H9 (cell line): ENCODE measurements at regions not wholly inside any gene's neighbourhood (a gene's known extent, or its start where the extent isn't known, plus 50 kb on each side); places are given as distances from the start of the nearest gene placed in this dataset.

Experiments used
- DNase-seq: peaks from one replicate; pipeline ENCODE4 v3.0.0-alpha.2; 2017
- H2AFZ ChIP-seq: one replicate; pipeline ENCODE4 v1.6.1; 2013; ENCODE audit warnings: mild to moderate bottlenecking, low read length, control low read depth, moderate library complexity
- H2AK5ac ChIP-seq: 2 replicates; pipeline ENCODE4 v1.6.1; 2013; ENCODE audit warnings: low read length, control low read depth, mixed read lengths; ENCODE audit not compliant: insufficient read length
- H2BK120ac ChIP-seq: one replicate; pipeline ENCODE4 v1.6.1; 2013; ENCODE audit warnings: low read depth, mild to moderate bottlenecking, low read length, control low read depth, inconsistent platforms; ENCODE audit not compliant: poor library complexity, severe bottlenecking
- H2BK12ac ChIP-seq: 2 replicates; pipeline ENCODE4 v1.6.1; 2013; ENCODE audit warnings: low read length, control low read depth, mixed read lengths, low read depth; ENCODE audit not compliant: insufficient read length
- H2BK15ac ChIP-seq: 2 replicates; pipeline ENCODE4 v1.6.1; 2013; ENCODE audit warnings: low read depth, low read length, control low read depth
- H2BK20ac ChIP-seq: one replicate; pipeline ENCODE4 v1.6.1; 2013; ENCODE audit warnings: low read depth, mild to moderate bottlenecking, low read length, control low read depth, inconsistent platforms; ENCODE audit not compliant: poor library complexity, severe bottlenecking
- H2BK5ac ChIP-seq: 2 replicates; pipeline ENCODE4 v1.6.1; 2013; ENCODE audit warnings: low read length, control low read depth, mixed read lengths; ENCODE audit not compliant: insufficient read length
- H3K14ac ChIP-seq: 2 replicates; pipeline ENCODE4 v1.6.1; 2013; ENCODE audit warnings: low read length, control low read depth; ENCODE audit not compliant: insufficient read depth
- H3K18ac ChIP-seq: 2 replicates; pipeline ENCODE4 v1.6.1; 2013; ENCODE audit warnings: low read depth, mild to moderate bottlenecking, mixed read lengths, low read length, control low read depth; ENCODE audit not compliant: insufficient read length
- H3K23ac ChIP-seq: 2 replicates; pipeline ENCODE4 v1.6.1; 2013; ENCODE audit warnings: low read length, control low read depth, mixed read lengths, low read depth; ENCODE audit not compliant: insufficient read length
- H3K23me2 ChIP-seq: 2 replicates; pipeline ENCODE4 v1.6.1; 2013; ENCODE audit warnings: low read depth, mild to moderate bottlenecking, mixed read lengths, low read length, control low read depth; ENCODE audit not compliant: insufficient read length, poor library complexity, severe bottlenecking
- H3K27ac ChIP-seq: 2 replicates; pipeline ENCODE4 v1.5.1; 2013; ENCODE audit warnings: low read length, control low read depth, mixed read lengths, low read depth; ENCODE audit not compliant: insufficient read length
- H3K27me3 ChIP-seq: 2 replicates; pipeline ENCODE4 v1.6.1; 2013; ENCODE audit warnings: low read length, control low read depth, inconsistent platforms; ENCODE audit not compliant: insufficient read depth
- H3K4ac ChIP-seq: 2 replicates; pipeline ENCODE4 v1.6.1; 2013; ENCODE audit warnings: low read depth, mild to moderate bottlenecking, control low read depth, inconsistent platforms, low read length, moderate library complexity
- H3K4me1 ChIP-seq: 2 replicates; pipeline ENCODE4 v1.6.1; 2013; ENCODE audit warnings: low read length, control low read depth, inconsistent platforms; ENCODE audit not compliant: insufficient read depth
- H3K4me2 ChIP-seq: 2 replicates; pipeline ENCODE4 v1.6.1; 2013; ENCODE audit warnings: low read length, control low read depth, mixed read lengths; ENCODE audit not compliant: insufficient read length, insufficient read depth
- H3K56ac ChIP-seq: 2 replicates; pipeline ENCODE4 v1.6.1; 2013; ENCODE audit warnings: low read depth, mild to moderate bottlenecking, mixed read lengths, low read length, control low read depth; ENCODE audit not compliant: insufficient read length
- H3K79me1 ChIP-seq: 2 replicates; pipeline ENCODE4 v1.6.1; 2013; ENCODE audit warnings: low read depth, mild to moderate bottlenecking, moderate library complexity, low read length, control low read depth, inconsistent platforms; ENCODE audit not compliant: insufficient read depth, poor library complexity, severe bottlenecking
- H3K79me2 ChIP-seq: 2 replicates; pipeline ENCODE4 v1.6.1; 2013; ENCODE audit warnings: low read length, control low read depth, inconsistent platforms; ENCODE audit not compliant: insufficient read depth
- H3K9ac ChIP-seq: 2 replicates; pipeline ENCODE4 v1.6.1; 2013; ENCODE audit warnings: low read length, control low read depth, mixed read lengths; ENCODE audit not compliant: insufficient read length; ENCODE audit errors: extremely low read depth
- H3K9me3 ChIP-seq: one replicate; pipeline ENCODE4 v1.6.1; 2013; ENCODE audit warnings: low read depth, low read length, inconsistent platforms; ENCODE audit not compliant: control insufficient read depth
- H3T11ph ChIP-seq: one replicate; pipeline ENCODE4 v1.6.1; 2013; ENCODE audit warnings: mild to moderate bottlenecking, low read length, control low read depth, inconsistent platforms
- H4K20me1 ChIP-seq: one replicate; pipeline ENCODE4 v1.6.1; 2013; ENCODE audit not compliant: control insufficient read depth, insufficient read length, insufficient read depth
- H4K5ac ChIP-seq: 2 replicates; pipeline ENCODE4 v1.6.1; 2013; ENCODE audit warnings: low read depth, mild to moderate bottlenecking, mixed read lengths, low read length, control low read depth; ENCODE audit not compliant: insufficient read length
- H4K8ac ChIP-seq: replicated peaks from 2 replicates; pipeline ENCODE4 v1.6.1; 2013; ENCODE audit warnings: low read length, control low read depth, mixed read lengths, low read depth; ENCODE audit not compliant: insufficient read length
- H4K91ac ChIP-seq: 2 replicates; pipeline ENCODE4 v1.6.1; 2013; ENCODE audit warnings: low read depth, mild to moderate bottlenecking, moderate library complexity, mixed read lengths, low read length, control low read depth; ENCODE audit not compliant: insufficient read length
- H3K27ac Mint-ChIP-seq, 3 experiments: 2 replicates in 2 of 3; 3 replicates in 1 of 3; pipeline ENCODE4 v1.8.0; 2020 to 2021; ENCODE audit warnings: mixed read lengths in 3 of 3, mild to moderate bottlenecking in 1 of 3, moderate library complexity in 1 of 3
- H3K27me3 Mint-ChIP-seq: 2 replicates; pipeline ENCODE4 v1.8.0; 2021; ENCODE audit warnings: low read depth, mild to moderate bottlenecking, moderate library complexity, mixed read lengths
- H3K36me3 Mint-ChIP-seq, 3 experiments: 2 replicates in 2 of 3; 3 replicates in 1 of 3; pipeline ENCODE4 v1.8.0; 2020 to 2021; ENCODE audit warnings: low read depth in 3 of 3, mixed read lengths in 3 of 3; ENCODE audit not compliant: insufficient read depth in 1 of 3
- H3K4me1 Mint-ChIP-seq, 2 experiments: 2 replicates each; pipeline ENCODE4 v1.8.0; 2020; ENCODE audit warnings: mixed read lengths in 2 of 2
- H3K4me3 Mint-ChIP-seq, 2 experiments: 2 replicates in 1 of 2; 3 replicates in 1 of 2; pipeline ENCODE4 v1.8.0; 2020 to 2021; ENCODE audit warnings: mild to moderate bottlenecking in 2 of 2, mixed read lengths in 2 of 2, moderate library complexity in 1 of 2
- H3K9me3 Mint-ChIP-seq, 2 experiments: 2 replicates in 1 of 2; 3 replicates in 1 of 2; pipeline ENCODE4 v1.8.0; 2020; ENCODE audit warnings: mild to moderate bottlenecking in 2 of 2, mixed read lengths in 2 of 2, moderate library complexity in 1 of 2
- CTCF ChIP-seq: fragments of 200-600 bp; sonication (generic); conservative IDR thresholded peaks from 3 replicates; pipeline ENCODE4 v1.8.0; 2021; ENCODE audit warnings: antibody characterized with exemption, mild to moderate bottlenecking
- WGBS: extraction: QIAGEN DNeasy Blood & Tissue Kit; methylation state at CpG from one replicate; pipeline ENCODE4 v1.1.7; 2013; ENCODE audit warnings: missing lambda C conversion rate, low lambda C conversion rate, mixed read lengths; ENCODE audit not compliant: insufficient read length; ENCODE audit errors: extremely low coverage; 5-methylcytosine and 5-hydroxymethylcytosine counted together

- H3K23me2 ChIP-seq = no peaks in the 10 kb centered on the region
- H3K79me2 ChIP-seq = no peaks in the 10 kb centered on the region
- H3K27me3 ChIP-seq = no peaks in the 10 kb centered on the region
- no peak overlapping the region for H3K9ac ChIP-seq
- H2AK5ac ChIP-seq = no peak overlapping the region
- H2BK20ac ChIP-seq = no peak overlapping the region
- no CpG with 5 or more reads among the region's 2 CpGs for WGBS
- H4K5ac ChIP-seq = no peak overlapping the region
- Mint-ChIP-seq H3K36me3 (peaks cover 4 to 37% (median 7%) of the 10 kb centered on the region in 3 experiments; a peak in 6 of 7 replicates), H3K27ac (no peak overlapping the region), H3K4me1 (no peaks in the 10 kb centered on the region), H3K4me3 (no peak overlapping the region), H3K9me3 (peaks cover 86 to 92% of the 10 kb centered on the region in 2 experiments), H3K27me3 (no peaks in the 10 kb centered on the region)
- peaks cover 89% of the 10 kb centered on the region for H3K9me3 ChIP-seq
- no peak overlapping the region for H3K4ac ChIP-seq
- no peak overlapping the region for H2BK5ac ChIP-seq
- no peak overlapping the region for H3K14ac ChIP-seq
- no peaks in the 10 kb centered on the region for H3K4me1 ChIP-seq
- no peak overlapping the region for H2AFZ ChIP-seq
- no peak overlapping the region for H3K18ac ChIP-seq
- no peak overlapping the region for H3K23ac ChIP-seq
- H3K56ac ChIP-seq = no peak overlapping the region
- no peak overlapping the region for H4K91ac ChIP-seq
- no peaks in the 10 kb centered on the region for H4K20me1 ChIP-seq
- H3T11ph ChIP-seq = no peak overlapping the region
- no peak overlapping the region for H2BK120ac ChIP-seq
- no peak overlapping the region for H3K27ac ChIP-seq
- DNase-seq = no peak
- H3K79me1 ChIP-seq = no peaks in the 10 kb centered on the region
- H2BK15ac ChIP-seq = no peak overlapping the region
- no peak overlapping the region for H4K8ac ChIP-seq
- no peak for TF ChIP-seq CTCF
- no peak overlapping the region for H2BK12ac ChIP-seq
- H3K4me2 ChIP-seq = no peak overlapping the region
Measured at GRCh38 chr14:106067935-106068334, 541.6 kb downstream of the TMEM121 start.
